MV-4-11 (cell line): ENCODE measurements at regions not wholly inside any gene's neighbourhood (a gene's known extent, or its start where the extent isn't known, plus 50 kb on each side); places are given as distances from the start of the nearest gene placed in this dataset.
"Not testable (repeated sequence)": the region's sequence is repeated elsewhere in the genome, so short reads cannot be mapped to it uniquely, and the experiment has no call there.

Experiments used
- DNase-seq: peaks from one replicate; lab custom pipeline; 2025; lab: John Stamatoyannopoulos, UW

DNA sequence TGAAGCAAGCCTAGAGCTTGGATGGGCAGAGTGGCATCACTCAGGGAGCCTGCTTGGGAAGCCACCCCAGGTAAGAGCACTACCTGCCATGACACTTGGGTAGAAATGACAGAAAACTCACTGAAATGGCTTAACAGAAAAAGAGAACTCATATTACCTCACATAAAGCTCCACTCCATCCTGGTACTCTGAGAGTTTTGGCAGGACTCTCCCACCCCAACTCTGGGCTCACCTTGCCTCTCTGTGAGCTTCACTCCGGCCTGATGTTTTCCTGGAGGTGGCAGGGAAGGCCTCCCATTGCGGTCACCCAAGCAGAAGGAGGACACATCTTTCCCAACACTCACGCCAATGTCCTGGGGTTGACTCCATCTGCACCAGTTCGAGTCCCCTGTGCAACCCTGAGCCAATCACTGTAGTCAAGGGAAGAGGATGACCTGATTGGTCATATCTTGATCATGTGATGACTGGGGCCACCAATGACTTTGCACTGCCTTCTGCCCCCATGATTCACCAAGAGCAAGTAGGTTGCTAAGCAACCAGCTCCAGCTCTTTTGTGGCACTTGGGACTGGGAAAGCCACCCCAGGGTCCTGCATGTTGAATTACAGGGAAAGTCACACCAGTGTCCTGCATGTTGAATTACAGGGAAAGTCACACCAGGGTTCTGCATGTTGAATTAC is 446.1 kb upstream of the SULF2 start:
- no peak for DNase-seq

DNA sequence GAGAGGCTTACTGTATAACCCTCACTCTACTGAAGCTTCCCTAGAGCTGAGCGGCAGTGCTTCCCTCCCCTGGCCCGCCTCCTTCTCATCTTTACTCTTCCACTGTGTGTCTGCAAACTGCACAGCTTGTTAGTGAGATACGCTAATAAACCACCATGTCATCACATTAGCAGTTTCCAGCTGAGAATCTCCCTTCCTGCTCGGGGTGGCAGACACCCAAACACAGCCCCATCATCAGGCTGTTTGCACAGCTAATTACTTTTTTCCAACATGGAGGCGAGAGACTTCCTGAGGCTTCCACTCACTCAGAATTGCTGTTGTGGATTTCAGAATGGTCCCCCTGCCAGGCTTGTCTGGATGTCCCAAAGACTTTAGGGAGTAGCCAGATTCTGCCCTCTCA is 444.9 kb upstream of the SULF2 start:
- no peak for DNase-seq

DNA sequence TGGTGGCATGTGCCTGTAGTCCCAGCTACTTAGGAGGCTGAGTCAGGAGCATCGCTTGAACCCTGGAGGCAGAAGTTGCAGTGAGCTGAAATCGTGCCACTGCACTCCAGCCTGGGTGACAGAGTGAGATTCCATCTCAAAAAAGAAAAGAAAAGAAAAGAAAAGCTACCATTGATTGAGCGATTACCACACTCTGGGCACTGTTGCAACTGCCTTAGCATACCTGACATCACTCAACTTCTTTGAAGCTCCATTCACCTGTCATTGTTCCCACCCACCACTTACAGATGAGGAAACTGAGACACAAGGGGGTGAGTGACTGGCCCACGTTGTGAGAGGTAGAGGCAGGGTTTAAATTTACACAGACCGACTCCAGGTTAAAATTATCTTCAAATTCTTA is 442.1 kb upstream of the SULF2 start:
- no peak for DNase-seq

DNA sequence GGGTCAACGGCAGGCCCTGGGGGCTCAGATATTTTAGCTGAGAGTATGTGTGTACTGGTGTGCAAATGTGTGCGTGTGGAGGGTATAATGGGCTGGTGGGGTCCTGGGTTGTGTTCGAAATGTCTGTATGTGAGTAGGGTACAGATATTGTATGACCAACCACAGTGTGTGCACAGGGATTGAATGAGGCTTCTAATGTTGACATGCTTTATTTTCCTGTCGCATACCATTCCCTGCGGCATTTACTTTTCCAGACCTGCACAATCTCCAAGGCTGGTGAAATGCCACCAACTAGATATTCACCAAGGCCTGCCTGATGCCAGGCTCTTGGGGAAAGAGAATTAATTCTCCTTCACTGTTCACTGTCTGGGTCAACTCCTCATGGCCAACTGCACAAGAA is 441.4 kb upstream of the SULF2 start:
- DNase-seq, result no peak

DNA sequence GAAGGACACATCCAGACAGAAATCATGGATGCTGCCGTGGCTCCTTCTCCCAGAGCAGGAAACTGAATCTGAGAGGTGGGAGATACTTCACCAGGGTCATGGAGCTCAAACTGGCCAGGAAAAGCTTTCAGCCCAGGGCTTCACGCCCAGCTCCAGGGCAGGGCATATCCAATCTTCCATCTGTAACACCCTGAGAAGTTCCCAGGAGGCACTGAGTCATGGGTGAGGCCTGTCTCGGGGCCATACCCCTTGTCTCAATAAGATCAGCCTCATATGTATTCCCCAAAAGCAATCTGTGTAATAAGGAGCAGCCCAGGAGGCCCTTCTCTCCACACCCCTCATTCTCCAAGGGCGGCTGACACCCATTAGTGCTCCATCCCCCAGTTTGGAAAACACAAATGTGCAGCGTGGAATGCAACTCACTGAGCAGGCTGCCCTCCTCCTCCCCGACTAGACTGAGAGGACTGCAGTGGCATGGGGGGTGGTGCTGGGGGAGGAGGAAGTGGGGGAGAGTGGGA is 439.3 kb upstream of the SULF2 start:
- no peak for DNase-seq

DNA sequence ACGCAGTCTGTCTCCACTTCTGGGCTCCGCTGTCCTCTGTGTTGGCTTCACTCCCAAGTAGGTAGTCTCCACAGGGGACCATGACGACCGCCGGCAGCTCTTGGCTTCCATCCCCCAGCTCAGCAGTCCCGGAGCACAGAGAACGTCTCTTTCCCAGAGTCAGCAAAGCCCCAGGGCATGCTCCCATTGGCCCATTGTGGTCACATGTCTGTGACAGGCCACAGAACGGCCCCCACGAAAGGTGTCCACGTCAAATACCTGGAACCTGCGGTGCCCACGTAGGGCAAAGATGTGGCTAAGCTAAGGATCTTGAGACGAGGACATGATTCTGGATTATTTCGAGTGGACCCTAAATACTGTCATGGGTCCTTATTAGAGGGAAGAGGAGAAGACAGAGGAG is 438.4 kb upstream of the SULF2 start:
- DNase-seq, result no peak

DNA sequence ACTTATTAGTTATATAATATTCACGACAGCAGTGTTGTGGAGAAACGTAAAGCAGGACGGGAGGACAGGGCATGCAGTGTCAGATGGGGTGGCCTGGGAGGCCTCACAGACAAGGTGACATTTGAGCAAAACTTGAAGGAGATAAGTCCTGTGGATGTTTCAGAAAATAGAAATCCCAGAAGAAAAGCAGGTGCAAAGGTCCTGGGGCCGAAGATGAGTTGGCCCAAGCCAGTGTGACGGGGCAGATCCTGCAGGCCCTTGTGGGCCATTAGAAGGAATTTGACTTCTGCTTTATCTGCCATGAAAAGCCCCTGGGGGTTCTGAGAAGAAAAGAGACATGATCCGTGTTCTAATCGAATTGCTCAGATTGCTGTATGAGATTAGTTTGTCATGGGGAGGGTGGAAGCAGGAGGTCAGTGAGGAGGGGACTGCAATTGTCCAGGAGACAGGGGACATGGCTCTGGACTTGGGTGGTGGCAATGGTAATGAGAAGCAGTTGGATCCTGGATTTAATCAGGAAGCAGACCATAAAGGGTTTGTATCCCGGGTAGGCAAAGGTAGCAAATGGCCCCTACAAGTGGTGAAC is 437.4 kb upstream of the SULF2 start:
- no peak for DNase-seq

DNA sequence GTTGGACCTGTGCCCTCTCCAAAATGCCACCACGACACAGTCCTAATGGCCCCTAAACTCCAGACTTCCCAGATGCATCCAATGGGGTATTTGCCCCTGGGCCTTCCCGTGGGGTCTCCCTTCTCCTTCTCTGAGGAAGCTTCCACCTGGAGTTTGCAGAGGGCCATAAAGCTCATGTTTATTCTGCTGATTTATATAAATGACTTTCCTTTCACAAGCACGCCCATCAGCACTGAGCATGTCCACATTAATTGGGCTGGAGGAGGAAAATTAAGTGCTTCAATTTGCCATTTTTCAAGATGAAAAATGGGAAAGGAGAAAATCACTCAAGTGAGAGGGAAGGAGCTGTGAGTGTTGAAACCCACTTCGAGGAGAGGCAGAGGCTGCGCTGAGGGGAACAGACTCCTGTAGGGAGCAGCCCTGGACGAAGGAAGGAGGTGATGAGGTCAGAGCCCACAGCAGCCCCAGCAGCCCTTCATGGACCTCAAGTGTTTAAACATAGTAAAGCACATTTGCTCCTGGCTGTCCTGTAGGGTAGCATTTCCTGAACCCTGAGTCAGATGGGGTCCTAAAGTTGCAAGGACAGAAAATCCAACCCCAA is 434.9 kb upstream of the SULF2 start:
- DNase-seq, result no peak

DNA sequence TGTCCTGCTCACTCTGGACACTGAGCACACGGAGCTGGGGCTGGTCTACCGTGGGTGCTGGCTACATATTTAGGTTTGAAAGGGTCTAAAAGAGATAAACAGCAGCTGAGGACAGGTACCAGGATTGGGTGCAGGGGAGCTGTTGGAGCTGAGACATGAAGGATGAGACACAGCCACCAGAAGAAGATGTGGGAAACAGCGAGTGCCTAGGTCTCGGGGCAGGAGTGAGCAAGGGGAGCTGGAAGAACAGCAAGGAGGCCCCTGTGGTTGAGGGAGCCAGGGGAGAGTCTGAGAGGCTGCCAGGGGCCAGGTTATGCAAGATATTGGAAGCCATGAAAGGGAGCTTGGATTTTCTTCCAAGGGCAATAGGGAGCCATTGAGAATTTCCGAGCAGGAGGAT is 434.0 kb upstream of the SULF2 start:
- no peak for DNase-seq

DNA sequence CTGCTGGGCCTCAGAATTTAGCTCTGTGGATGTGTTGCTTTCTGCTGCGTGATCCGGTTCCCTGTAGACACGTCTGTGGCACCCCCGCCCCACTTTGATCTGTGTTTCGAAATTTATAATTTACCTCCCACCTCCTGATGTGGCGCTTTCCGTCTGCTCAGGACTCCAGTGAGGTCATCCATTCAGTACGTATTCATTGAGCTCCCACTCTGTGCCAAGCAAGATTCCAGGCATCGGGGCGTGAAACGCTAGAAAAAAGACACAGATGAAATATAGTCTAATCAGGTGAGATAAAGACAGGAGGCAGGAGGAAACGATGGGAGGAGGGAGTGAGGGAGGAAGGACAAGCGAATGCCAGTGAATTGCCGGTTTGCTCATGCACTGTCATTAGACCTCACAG is 431.9 kb upstream of the SULF2 start:
- DNase-seq, result no peak

DNA sequence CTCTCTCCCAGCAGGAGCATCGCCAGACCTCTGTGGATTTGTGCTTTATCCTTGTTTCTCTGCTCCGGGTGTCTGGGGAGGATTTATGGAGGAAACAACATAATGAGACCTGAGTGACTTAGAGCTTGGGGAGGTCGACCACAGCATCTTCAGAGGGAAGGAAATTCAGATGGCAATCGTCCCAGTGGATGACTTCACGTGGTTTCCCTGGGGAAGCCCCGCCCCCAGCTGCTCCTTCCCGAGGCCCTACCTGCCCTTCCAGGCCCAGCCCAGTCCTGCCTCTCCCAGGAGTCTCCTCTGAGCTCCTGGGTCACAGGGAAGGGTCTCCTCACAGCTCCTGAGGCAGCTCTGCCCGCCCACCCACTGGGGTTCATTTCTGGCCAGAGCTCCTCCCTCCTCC is 430.3 kb upstream of the SULF2 start:
- no peak for DNase-seq

DNA sequence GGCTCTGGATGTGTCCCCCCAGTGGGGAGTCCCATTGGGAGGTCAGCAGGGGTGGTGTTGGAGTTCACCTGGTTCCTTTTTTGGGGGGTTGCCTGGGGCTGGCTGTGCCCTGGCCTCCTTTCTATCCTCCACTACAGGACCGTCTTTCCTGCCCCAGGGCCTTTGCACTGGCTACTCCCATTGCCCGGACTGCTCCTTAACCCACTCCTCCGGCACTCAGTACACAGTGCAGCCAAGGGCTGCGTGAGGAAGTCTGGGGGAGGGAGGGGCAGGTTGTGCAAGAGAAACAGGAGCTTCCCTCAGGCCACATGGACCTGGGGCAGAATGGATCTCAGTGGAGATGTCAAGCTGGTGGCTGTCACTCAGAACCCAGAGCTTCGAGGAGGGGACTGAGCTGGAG is 429.3 kb upstream of the SULF2 start:
- DNase-seq, result no peak

DNA sequence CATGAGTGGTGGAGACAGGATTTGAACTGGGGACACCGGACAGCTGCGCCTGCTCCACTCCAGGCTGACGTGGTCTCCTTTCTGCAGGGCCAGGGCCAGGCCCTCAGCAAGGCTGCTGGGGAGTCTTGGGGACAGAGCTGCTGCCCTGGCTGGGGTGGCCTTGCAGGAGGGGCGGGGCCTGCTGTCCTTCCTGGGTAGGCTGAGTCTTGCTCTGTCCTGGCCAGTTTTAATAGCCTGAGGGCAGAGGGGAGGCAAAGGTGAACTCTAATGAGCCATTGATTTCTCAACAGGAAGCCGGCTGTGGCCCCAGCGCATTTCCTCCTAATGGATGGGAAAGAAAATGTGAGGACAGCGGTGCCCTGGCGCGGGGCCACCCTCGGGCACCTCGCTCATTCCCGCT is 428.4 kb upstream of the SULF2 start:
- DNase-seq, result not testable (repeated sequence)

DNA sequence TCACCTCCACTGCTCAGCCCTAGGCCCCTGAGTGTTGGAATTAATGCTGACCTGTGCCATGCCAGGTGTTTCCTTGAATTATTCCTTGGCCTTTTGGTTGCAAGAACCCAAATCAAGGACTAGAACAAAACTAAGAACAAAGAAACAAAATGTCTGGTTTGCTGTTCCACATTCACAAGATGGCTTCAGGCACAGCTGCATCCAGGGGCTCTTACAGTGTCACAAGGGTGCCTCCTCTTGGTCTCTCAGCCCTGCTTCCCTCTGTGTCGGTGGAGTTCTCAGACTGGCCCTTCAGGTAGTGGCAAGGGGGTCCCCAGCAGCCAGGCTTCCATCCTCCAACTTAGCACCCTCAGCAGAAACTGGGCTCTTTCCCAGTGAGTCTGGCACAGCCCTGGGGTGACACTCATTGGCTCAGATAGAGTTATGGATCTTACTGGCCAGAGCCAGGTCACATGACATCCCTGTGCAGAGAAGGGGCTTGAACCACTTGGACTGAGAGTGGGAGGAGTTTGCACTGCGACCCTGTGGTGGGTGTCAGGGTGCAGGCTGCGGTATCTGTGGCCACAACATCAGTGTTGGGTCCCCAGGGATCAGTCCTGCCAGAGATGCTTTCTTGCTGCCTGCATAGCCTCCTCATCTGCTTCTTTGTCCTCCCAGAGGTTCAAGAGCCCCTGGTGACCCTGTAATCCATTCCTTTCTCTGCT is 427.7 kb upstream of the SULF2 start:
- DNase-seq, result no peak

DNA sequence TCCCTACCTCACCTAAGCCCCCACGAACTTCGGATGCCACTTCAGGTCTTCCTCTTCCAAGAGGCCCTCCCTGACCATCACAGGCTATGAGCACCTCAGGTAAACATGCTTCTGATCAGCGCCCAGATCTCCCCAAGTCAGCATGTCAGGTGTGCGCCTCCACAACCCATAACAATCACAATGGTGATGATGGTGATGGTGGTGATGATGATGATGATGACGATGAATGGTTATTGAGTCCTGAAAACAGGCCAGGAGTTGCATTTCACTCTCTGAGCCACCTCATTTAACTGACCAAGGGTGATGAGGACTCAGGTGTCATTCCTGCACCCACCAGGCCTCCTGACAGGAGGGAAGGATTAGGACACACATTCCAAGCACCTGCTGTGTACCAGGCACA is 426.6 kb upstream of the SULF2 start:
- DNase-seq, result no peak

DNA sequence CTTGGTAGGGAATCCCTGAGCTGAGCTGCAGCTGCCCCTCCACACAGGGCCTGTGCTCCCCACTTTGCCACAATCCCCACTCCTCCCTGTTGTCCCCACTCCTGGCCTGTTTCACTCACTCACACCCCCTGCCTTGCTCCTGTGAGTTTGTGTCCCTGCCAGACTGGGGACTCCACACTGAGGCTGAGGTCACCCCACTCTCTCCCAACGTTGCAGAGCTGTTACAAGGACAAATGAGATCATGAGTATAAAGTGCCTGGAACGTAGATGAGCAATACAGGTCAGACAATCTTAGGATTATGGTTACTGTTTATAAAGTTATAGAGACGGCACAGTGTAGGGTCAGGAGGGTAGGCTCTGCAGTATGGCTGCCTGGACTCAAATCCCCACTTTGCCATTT is 426.0 kb upstream of the SULF2 start:
- no peak for DNase-seq

DNA sequence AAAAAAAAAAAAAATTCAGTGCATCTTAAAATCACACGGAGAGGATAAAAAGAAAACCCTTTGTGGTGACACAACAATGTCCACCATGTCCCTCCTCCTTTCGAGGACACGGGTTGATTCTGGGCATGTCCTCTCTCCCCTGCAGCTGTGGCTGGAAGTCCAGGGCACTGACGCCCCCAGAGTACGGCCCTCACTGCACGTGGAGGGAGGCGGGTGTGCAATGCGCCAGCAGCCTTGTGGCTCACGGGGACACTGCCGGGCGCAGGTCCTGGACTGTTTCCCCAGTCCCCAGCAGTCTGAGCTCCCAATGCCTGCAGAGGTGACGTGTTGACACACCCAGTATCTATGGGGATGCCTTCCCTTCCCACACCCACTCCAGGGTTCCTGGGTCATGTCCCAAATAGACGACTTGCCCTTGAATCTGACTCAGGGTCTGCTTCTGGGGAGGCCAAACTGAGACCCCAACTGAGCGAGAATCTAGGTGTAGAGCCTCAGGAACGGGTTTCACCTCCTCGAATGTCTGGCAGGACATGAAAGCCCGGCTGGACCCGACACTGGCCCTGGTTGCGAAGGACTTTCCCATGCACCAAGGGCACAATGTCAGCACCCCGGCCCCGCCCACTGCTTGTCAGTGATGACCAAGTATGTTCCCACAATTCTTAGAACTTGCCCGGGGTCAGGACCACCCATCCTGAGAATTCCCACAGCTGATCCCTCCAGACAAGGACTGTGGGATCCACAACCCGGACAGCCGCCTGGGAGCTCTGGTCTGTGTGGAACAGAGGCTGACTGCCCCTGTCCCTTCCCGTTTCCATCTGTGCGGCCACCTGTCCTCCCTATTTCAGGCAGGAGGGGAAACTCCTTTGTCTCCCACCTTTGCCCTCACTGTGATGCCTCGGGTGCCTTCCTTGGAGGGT is 425.1 kb upstream of the SULF2 start:
- no peak for DNase-seq

DNA sequence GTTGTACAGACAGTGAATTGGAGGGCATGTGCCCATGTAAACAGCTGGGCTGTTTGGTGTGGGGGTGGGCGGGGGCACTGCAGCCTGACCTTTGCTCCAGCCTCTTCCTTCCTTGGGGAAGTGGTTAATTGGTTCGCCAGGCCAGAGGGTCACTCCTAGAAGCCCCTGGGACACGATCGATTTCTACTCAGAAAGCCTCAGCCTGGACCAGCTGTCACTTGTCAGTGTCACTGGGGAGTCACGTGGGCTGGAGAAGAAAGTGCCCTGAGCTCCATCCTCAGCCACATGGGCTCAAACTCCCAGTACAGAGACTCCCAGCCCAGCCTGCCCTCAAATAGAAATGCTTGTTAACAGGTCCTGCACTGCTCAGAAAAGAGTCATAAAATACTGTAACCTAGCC is 423.8 kb upstream of the SULF2 start:
- DNase-seq, result no peak

DNA sequence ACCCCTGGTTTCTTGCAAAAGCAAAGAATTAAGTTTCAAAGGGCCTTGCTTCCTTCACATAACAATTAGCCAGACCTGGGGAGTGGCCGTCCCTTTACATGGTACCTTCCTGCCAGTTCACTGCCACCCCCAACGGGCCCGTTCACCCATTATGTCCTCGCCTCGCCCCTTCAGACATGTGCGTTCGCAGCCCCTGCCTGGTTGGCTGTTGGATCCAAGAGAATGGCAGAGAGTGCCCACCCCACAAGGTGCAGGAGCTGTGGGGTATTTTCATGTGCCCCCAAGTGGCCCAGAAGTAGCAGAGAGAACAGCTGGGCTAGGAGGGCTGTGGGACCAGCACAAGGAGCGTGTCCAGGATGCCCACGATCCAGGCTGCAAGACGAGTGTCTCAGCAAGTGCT is 422.9 kb upstream of the SULF2 start:
- no peak for DNase-seq

DNA sequence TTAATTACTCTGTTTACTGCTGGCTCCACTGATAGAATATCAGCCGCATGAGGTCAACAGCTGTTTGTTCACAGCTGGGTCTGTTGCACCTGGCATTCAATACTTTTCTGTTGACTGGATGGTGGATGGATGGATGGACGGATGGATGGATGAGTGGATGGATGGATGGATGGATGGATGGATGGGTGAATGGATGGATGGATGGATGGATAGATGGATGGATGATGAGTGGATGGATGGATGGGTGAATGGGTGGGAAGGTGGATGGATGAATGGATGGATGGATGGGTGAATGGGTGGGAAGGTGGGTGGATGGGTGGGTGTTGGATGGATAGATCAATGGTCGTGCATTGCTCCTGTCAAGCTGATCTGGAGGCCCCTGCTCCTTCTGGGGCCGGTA is 422.2 kb upstream of the SULF2 start:
- no peak for DNase-seq

DNA sequence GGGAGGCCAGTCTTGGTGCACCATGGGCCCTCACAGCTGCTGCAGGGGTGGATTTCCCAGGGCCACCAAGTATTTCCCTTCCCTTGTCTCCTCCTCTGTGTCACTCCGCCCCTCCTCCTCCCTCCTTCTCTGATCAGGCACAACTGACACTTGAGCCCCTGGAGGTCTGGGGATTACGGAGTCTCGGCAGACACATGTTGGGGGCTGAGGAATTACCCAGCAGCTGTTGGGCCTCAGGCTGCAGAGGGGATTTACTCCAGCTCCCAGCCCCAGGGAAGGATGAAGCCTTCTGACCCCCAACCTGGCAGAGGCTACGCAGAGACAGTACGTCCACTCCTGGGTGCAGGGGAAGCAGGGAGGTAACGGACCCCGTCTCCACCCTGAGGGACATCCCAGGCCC is 420.5 kb upstream of the SULF2 start:
- no peak for DNase-seq

DNA sequence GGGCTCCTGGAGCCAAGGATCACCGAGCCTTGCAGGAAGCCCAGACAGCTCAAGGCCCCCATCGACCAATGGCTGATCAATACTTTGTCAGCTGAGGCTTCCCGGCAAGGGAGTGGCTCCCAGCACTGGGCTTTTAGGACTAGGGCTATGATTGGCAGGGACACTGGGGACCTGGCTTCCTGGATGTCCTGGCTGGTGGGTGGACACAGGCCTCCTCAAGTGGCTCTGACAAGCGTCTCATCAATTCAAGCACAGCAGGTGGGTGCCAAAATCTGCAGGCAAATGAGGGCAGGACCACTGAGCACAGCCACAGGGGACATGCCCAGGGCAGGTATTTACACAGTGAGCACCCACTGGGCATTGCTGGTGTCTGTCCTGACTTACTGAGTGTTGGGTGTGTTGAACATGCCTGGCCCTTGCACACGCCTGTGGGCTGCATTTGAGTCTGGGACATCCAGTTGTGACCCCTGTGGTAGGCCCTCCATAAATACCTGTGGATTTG is 420.1 kb upstream of the SULF2 start:
- DNase-seq, result no peak
